Fibroblast of upper back skin (primary cell): ENCODE measurements at regions not wholly inside any gene's neighbourhood (a gene's known extent, or its start where the extent isn't known, plus 50 kb on each side); places are given as distances from the start of the nearest gene placed in this dataset.

Source experiments
- DNase-seq: peaks from one replicate; pipeline ENCODE4 v3.0.0-alpha.2; 2013

GRCh38 chr18:53817976-53818950, 406.2 kb downstream of the MBD2 start:
- no peak for DNase-seq

DNA sequence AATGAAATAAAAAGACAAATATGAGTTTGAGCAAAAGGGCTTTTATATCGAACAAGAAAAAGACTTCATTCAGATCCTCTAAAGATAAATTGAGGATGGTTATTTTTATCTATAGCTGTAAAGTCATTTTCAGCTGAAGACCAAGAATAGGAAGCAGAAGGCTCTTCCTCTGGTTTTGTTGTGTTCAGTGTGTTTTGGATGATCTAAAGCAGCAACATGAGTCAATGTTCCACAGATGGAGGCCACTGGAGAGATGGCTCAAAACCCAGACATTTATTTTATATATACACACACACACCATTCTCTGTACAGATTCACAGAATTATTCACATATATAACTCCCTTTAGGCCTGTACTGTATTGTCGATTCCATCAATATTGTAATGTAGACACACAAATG, 424.3 kb downstream of the MBD2 start:
- DNase-seq, result no peak

DNA sequence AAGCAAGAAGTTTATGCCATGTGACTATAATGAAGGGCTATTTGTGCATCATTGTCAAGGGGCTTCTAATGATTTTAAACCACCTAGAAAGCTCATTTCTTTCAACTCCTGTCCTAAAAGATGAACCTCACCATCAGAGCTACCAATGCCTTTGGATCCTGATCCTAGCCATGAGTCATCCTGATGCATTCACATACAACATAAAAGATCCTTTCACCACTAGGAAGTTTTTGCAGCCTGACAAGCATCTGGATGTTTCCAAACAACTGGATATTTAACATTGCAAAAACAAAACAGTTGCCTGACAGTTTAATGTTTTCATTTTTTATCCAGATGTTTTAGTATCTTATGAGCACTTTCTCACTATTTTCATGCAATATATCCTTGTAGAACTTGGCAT, 425.3 kb downstream of the MBD2 start:
- peak; percentile 65 for DNase-seq

GRCh38 chr18:53798516-53798915, 426.0 kb downstream of the MBD2 start:
- DNase-seq, result peak; percentile 34

DNA sequence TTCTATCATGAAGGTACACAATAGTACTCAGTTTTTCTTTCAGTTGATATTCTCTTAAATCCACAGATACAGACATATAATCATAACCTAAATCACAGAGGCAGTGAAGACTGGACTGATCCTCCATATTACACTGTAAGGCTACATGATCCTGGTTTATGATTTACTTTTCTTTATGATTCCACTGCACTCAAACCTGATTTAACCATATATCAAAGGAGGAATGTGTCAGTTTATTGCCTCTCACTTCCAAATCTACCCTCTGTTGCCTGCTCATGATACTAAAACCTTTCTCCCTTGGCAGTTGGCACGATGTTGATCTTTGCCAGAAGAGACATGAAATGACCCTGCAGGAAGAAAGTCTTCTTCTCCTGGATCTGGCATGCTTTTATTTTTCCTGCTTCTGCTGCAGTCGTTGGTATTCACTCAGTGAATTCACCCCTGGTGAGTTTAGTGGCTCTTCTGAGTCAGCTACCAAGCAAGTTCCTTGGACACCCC, 426.4 kb downstream of the MBD2 start:
- no peak for DNase-seq

DNA sequence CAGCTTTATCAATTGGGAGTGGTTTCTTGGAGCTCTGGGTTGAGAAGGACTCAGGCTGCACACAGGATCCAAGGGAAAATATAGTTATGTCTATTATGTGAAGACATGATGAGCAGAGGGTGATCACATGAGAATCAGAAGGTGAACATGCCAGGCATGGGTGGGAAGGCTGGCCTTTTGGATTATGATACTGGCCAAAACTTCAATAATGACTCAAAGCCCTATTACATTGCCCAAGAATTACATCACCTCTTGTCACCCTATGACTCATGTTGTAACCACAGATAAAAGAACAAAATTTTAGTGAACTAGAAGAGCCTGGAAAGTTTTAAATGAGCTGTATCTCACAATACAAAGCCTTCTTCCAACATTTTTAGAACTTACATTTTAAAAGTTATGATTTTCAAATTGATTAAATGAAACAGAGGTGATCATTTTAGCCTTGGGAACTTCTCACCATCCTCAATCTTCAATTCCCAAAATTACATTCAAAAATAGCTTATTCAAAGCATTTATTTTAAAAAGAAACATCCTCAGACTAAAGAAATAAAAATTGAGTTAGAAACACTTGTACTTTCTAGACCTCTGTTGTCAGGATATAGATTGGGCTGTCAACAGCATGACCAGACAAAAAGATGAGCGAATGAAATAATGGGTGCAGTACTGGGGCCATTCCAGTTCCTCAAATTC, 428.3 kb downstream of the MBD2 start:
- DNase-seq, result peak; percentile 93

DNA sequence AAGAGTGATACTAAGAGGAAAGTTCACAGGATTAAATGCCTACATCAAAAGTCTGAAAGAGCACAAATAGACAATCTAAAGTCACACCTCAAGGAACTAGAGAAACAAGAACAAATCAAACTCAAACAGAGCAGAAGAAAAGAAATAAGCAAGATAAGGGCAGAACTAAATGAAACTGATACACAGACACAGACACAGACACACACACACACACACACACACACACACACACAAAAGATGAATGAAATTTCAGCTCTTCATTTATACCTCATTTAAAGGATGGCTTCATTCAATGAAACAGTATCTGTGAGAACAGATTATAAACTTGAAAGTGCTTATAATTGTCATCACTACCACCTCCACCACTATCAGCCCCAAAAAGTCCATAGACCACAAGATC, 428.9 kb downstream of the MBD2 start:
- DNase-seq, result no peak

DNA sequence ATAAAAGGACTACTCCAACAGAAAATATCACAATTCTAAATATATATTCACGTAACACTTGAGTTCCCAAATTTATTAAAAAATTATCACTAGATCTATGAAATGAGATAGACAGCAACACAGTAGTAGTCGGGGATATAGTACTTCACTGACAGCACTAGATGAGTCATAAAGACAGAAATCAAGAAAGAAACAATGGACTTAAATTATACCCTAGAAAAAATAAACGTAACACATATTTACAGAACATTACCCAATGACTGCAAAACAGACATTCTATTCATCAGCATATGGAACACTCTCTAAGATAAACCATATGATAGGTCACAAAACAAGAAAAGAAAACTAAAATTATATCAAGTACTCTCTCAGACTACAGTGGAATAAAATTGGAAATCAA, 429.4 kb downstream of the MBD2 start:
- DNase-seq, result peak; percentile 20

DNA sequence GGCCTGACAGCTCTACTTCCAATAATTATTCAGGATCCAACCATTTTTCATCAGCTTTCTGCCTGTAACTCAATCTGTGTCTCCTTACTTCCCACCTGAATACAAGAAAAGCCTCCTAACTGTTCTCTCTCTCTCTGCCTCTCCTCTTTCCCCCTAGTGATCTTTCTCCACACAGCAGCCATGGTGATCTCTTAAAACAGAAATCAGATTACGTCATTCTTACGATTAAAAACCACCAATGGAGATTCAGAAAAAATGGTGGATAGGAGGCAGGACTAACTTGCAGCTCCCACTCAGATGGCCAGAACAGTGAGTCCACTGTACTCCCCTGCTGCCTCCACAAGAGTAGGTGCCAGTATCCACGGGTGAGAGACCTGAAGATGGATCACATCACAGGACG, 431.7 kb downstream of the MBD2 start:
- no peak for DNase-seq

DNA sequence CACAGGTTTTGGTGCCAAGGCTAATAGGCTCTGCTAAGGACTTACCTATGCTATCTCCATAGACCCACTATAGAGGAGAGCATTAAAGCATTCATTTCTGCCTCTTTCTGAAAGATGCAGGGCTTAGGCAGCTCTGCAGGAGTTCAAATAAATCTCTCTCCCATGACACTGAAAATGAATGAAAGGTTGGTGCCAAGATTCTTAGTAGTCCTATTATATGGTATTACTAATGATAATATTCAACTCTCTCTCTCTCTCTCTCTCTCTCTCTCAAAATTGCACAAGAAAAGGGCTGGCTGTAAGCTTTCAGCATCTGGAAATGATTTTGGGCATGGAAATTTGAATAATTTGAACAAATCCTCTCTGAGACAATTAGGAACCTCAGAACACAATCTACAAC, 433.7 kb downstream of the MBD2 start:
- DNase-seq, result peak; percentile 90

- no peak for DNase-seq
These were observed 434.9 kb downstream of the MBD2 start for GRCh38 chr18:53789376-53790247.

DNA sequence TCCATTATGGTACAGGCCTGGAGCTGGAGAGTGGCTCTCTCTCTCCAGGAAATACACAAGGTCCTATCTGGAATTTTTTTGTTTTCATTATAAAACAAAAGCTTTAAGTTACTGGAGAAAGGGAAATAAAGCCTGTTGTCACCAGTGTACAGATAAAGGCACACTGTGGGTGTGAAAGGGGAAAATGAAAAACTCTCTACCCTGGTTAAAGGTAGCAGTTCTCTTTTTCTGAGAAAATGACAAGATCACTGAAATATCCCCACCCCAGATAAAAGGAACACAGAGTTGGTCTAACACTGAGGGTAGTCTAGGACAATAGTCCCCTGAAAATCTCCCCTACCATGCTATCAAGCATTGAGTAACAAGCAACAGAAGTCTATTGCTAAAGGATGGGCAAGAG, 438.7 kb downstream of the MBD2 start:
- no peak for DNase-seq

DNA sequence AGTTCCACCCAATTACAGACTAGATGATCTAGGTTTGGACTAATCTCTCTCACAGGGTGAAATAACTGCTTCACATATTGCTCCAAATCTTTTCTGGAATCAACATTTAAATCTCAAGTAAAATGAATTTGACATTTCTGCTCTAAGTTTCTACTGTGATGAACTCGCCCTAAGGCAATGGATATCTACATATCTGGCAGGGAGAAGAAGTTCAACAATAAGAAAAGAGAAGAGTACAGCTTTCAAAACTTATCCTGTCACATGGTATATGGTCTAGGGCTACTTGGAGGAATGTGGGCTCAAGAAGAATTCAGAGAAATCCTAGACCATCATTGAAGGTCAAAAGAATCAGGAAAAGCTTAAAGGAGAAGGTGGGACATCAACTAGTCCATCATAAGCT, 440.2 kb downstream of the MBD2 start:
- no peak for DNase-seq

DNA sequence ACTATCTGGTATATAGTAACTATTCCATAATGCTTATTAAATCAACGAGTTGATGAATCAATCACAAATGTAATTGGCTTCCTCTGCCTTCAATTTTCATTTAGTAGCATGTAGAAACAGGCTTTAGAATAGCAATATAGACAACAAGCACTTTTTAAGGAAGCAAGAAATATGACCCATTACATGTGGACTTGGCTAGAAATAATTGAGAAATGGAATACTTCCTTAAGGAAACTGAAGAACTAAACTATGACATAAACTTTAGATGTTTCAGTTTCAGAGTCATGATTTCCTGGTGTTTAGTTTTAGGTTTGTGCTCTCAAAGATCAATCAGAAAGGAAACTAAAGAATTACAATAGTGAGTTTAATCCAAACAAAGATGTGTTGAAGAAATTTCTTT, 443.8 kb downstream of the MBD2 start:
- no peak for DNase-seq

DNA sequence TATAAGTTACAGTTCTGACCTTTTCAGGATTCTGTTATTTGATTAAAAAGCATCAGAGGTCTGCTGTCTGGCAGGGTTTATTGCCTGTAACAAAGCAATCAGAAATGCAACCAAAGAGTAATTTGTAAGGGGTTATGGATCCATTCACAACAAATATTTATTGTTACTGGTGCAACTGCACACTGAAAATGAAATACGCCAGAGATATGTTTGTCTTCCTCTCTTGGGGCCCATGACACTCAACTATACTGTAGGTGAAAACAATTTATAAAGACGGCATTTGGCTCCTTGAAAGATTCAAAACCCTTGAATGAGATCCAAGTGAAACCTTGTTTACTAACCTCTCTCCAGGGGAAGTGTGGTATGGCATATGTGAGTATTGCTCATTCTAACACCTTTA, 452.2 kb downstream of the MBD2 start:
- DNase-seq, result no peak

DNA sequence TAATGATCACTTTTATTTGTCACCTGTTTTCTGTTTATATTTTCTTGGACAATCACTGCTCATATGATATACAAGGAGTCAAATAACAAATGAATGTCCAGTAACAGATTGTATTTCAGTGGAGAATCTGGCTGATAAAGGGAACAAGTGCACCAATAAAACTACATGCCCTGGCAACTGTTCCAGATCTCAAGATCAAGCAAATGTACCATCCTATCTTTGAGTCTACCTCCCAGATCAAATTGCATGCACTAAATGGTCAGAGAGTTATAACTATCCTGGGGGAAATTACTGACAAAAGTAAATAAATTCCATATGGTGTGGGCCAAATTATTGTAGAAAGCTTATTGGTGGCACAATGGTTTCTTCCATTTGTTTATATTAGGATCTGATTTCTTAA, 452.8 kb downstream of the MBD2 start:
- no peak for DNase-seq

GRCh38 chr18:53765211-53765610, 459.3 kb downstream of the MBD2 start:
- no peak for DNase-seq

DNA sequence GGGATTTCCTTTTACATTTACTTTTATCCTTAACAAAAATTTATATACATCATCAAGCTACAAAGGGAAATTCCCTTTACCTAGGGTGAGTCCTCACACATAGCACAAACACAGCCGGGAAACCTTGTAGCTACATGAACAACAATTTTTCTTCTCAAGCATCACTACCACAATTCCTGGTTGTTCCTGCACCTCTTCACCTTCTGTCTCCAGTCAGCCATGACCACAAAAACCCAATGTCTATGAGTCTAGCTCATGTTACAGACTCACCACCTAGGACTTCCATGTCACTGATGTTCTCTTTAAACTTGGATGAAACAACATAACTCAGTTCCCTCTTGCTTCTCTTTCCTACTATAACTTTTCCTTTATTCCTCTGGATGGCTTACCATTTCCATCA, 460.4 kb downstream of the MBD2 start:
- no peak for DNase-seq

DNA sequence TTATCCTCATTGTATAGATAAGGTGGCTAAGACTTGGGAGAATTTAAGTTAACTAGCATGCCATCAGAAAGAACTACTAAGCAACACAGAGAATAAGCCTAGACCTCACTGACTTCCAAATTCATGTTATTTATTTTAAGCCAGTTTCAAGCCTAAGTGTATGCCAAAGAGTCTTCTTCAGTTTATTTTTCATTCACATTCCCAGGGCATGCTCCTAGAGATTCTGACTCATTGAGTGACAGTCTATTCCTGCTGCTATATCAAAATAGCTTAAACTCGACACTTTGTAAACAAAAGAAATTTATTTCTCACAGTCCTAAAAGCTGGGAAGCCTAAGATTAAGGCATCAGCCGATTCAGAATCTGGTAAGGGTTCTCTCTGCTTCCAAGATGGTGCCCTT, 467.1 kb downstream of the MBD2 start:
- DNase-seq, result peak; percentile 14

GRCh38 chr18:53756610-53756972, 467.9 kb downstream of the MBD2 start:
- DNase-seq, result no peak

DNA sequence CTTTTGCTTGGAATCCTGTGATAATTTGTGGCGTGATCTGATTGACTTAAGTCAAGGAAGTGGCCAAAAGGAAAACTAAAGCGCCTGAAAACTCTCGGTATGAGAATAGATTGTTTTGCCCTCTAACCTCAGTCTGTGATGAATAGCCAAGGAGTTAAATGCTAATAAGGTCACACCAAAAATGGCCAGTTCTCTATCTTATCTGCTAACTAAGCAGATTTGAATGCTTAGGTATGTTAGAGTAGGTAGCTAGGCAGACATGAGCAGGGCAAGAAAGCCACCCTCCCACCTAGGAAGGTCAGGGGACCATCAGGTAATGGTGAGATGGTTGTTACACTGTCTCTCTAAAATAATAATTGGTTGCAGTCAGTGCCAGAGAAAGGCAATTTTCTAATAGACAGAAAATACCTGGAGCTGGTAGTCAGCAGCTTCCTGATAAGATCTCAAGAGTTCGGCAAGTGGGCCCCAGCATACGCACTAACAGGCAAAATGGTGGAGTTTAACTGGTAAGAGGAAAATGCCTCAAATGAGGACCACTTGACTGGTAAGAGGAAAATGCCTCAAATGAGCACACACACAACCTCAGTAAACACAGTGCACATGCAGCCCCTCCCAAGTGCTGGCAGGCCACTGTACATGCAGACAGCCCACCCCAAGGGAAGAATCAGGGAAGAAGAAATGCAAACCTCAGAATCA, 468.4 kb downstream of the MBD2 start:
- DNase-seq, result no peak

DNA sequence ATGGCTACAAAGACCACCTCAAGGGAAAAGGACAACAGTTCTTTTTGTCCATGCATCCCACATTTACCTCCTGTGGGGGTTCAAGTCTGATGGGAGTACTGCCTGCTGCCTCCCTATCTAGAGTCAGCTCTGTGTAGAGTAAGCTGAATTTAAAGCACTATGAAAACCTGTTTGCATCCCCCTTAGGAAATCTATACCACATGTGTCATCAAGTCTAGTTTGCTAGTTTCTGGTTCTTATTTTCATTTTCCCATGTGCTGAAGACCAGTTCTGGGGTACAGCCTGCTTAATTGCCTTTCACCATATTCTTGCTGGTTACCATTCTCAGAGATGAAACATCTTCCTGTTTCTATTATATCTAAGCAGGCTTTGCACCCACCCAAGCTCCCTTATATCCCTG, 470.3 kb downstream of the MBD2 start:
- no peak for DNase-seq

DNA sequence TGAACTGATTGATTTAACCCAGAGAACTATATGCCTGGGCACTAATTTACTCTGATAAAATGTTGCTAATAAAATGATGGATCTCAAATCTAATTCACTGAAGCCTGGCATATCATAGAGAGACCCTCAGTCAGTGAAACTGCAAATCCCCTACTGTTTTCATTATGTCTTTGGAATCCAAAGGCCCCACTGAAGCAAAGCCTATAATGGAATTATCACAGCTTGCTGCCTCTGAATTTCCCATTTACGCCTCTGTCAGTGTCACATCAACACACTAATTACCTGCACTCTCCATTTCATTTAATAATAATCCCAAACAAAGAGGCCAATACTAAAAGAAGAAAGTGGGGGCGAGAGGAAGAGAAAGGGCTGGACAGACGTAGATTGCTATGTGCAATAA, 470.9 kb downstream of the MBD2 start:
- DNase-seq, result no peak
